Panc1 (cell line): ENCODE measurements at regions not wholly inside any gene's neighbourhood (a gene's known extent, or its start where the extent isn't known, plus 50 kb on each side); places are given as distances from the start of the nearest gene placed in this dataset.

Experiments
- CTCF ChIP-seq: fragments of 450-650 bp; IDR thresholded peaks from 2 replicates; pipeline ENCODE4 v1.5.1; 2017; ENCODE audit warnings: mild to moderate bottlenecking
- POLR2AphosphoS5 ChIP-seq: IDR thresholded peaks from 2 replicates; pipeline ENCODE4 v1.6.1; 2012; ENCODE audit warnings: mild to moderate bottlenecking, low read depth, low read length, moderate library complexity
- SIN3A ChIP-seq: IDR thresholded peaks from 2 replicates; pipeline ENCODE4 v1.6.1; 2012; ENCODE audit warnings: low read depth, mild to moderate bottlenecking, low read length, moderate library complexity, borderline replicate concordance; ENCODE audit not compliant: insufficient read depth
- TCF7L2 ChIP-seq: IDR thresholded peaks from 2 replicates; pipeline ENCODE4 v1.6.1; 2011; ENCODE audit warnings: mild to moderate bottlenecking, low read depth, low read length, inconsistent platforms

DNA sequence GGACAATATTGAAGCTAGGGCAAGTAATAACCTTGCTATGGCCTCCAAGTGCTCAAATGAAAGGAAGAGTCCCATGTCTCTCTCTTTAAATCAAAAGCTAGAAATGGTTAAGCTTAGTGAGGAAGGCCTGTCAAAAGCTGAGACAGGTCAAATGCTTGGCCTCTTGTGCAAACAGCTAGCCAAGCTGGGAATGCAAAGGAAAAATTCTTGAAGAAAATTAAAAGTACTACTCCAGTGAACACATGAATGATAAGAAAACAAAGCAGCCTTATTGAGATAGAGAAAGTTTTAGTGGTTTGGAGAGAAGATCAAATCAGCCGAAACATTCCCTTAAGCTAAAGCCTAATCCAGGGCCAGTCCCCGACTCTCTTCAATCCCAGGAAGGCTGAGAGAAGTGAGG is 84.1 kb upstream of the PLEKHA5 start:
- TF ChIP-seq CTCF (no peak), POLR2AphosphoS5 (no peak), SIN3A (no peak), TCF7L2 (no peak)
